AG04449 (cell line): ENCODE measurements at regions not wholly inside any gene's neighbourhood (a gene's known extent, or its start where the extent isn't known, plus 50 kb on each side); places are given as distances from the start of the nearest gene placed in this dataset.
A peak's percentile ranks its signal among the peaks of the same experiment; 100 is the strongest.

ENCODE experiments used
- CTCF ChIA-PET: fragments of 350-600 bp; formaldehyde crosslinking; extraction: SDS; loops from one replicate; lab custom pipeline; 2021; ENCODE audit warnings: antibody characterized with exemption; lab: Yijun Ruan, JAX
- POLR2A ChIA-PET: fragments of 400-600, 350-600 bp; formaldehyde crosslinking; extraction: SDS; loops from one replicate; lab custom pipeline; 2020; ENCODE audit warnings: antibody characterized with exemption, inconsistent platforms; lab: Yijun Ruan, JAX
- DNase-seq: peaks from one replicate; pipeline ENCODE4 v3.0.0-alpha.2; 2010; ENCODE audit warnings: low read depth, low spot score
- H3K4me3 ChIP-seq: 2 replicates; pipeline ENCODE4 v1.5.1; 2011; ENCODE audit warnings: low read depth, mild to moderate bottlenecking, control low read depth, low read length
- TF ChIP-seq, protein P1 (sequence below): IDR thresholded peaks from one replicate; pipeline ENCODE4 v1.5.1; 2011; ENCODE audit warnings: mild to moderate bottlenecking, moderate library complexity, low read length, control low read depth, inconsistent platforms; ENCODE audit not compliant: insufficient read depth; ENCODE audit errors: missing control alignments

DNA sequence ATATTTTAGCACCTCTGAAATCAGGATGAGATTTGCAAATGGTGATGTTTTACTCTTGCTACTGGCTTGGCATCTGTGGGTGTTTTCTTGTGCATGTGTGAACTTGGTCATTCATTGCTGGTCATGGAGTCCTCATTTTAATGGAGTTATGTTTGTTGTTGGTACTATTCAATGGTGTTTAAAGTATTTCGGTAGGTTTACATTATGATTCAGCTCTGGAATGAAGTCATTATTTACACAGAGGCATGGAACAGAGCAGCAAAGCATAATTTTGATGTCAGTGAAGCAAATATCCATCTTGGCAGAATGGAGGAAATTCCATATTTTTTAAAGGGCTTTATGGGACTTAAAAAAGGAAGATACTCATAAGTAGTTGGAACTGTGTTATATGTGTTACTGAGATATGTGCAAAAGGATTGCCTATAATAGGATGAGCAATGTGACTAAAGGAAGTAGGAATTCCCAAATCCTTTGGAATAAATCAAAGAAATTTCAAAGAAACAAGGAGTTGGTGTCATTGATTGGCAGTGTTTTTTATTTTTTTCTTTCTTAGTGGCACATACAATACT, 147.4 kb downstream of the ACTBL2 start:
- CTCF ChIA-PET = interaction anchor here (0.9 kb wide), 1 partner anchor 1126 kb away, joined by 3 read pairs; no protein-coding TSS in a partner anchor

DNA sequence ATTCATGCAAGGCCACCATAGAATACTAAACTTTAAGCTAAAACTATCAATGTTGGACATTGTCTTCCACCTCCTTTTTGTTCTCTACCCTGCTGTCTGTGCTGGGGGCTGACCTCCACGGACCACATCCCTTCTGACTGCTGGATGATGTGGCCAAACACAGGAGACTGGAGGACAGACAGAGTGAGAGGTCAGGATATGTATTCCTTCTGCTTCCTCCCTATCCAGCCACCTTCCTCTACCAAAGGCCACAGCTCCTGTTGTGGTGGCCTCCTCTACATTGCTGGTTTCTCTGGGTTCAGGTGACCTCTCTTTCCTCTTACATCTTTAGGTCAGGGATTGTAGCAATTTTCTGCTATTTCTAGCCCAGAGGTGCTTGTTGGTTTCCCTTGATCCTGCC, 148.1 kb downstream of the ACTBL2 start:
- POLR2A ChIA-PET = interaction anchor here (0.9 kb wide), 1 partner anchor 49 kb away, joined by 3 read pairs; no protein-coding TSS in a partner anchor
- H3K4me3 ChIP-seq = no peak overlapping the region
- DNase-seq = no peak
- TF ChIP-seq, protein P1, sequence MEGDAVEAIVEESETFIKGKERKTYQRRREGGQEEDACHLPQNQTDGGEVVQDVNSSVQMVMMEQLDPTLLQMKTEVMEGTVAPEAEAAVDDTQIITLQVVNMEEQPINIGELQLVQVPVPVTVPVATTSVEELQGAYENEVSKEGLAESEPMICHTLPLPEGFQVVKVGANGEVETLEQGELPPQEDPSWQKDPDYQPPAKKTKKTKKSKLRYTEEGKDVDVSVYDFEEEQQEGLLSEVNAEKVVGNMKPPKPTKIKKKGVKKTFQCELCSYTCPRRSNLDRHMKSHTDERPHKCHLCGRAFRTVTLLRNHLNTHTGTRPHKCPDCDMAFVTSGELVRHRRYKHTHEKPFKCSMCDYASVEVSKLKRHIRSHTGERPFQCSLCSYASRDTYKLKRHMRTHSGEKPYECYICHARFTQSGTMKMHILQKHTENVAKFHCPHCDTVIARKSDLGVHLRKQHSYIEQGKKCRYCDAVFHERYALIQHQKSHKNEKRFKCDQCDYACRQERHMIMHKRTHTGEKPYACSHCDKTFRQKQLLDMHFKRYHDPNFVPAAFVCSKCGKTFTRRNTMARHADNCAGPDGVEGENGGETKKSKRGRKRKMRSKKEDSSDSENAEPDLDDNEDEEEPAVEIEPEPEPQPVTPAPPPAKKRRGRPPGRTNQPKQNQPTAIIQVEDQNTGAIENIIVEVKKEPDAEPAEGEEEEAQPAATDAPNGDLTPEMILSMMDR = no peak
- CTCF ChIA-PET = interaction anchor here (0.9 to 1.2 kb wide), 2 partner anchors 10 to 1127 kb away, joined by 3 to 5 read pairs; no protein-coding TSS in a partner anchor

More for the DNA sequence above, 147.4 kb downstream of the ACTBL2 start:
- TF ChIP-seq, protein P1 = no peak
- POLR2A ChIA-PET = interaction anchor here (0.9 kb wide), 1 partner anchor 48 kb away, joined by 3 read pairs; no protein-coding TSS in a partner anchor
- no peak overlapping the region for H3K4me3 ChIP-seq
- DNase-seq = peak; percentile 74

DNA sequence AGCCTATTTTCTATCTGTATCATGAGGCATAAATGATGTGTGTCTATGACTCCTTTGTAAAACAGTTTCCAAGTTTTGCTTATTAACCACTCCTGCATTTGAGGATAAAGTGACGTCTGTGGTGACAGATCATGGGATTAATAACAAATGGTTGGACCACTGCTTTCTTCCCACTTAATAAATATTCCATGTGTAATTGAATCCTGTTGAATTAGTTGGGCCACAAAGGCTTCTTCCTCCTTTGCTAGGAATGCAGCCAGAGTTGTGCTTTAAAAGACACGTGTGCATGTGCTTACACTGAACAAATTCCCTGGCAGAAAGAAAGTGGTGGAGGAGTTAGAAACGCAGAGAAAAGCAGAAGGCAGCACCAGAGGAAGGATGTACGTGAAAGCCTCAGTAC, 150.2 kb downstream of the ACTBL2 start:
- H3K4me3 ChIP-seq = no peak overlapping the region
- TF ChIP-seq, protein P1 = no peak
- no peak for DNase-seq
- ChIA-PET POLR2A (no interaction called here), CTCF (no interaction called here)

DNA sequence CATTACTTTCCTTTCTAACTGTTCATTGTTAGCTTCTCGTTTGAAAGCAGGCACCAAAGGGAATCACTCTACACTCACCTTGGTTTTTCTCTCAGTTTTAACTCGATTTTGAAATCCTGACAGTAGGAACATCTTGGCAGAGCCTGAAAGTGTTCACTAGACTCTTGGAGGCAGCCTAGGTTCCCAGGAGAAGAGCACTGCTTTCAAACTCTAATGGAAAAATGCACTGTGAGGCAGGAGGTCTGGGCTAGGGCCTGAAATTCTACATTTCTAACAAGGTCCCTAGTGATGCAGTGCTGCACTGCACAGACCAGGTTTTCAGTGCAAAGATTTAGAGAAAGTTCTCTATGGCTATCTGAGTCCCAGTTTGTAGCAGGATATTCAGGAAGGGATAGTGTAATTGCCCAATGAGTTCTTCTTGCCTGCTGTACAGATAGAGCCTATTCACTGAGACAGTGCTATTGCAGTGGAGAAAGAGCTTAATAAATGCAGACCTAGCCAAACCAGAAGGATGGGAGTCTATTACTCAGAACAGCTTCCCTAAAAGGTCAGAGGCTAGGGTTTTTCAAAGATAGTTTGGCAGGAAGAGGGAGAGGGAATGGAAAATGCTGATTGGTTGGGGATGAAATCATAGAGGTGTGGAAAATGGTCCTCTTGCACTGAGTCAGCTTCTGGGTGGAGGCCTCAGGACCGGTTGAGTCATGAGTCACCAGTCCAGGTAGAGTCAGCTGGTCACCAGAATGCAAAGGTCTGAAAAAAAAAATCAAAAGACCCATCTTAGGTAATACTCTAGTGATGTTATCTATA, 153.9 kb downstream of the GPBP1 start:
- H3K4me3 ChIP-seq = no peak overlapping the region
- ChIA-PET CTCF (interaction anchor here (1.1 to 1.7 kb wide), 2 partner anchors 11 to 28 kb away, joined by 3 to 7 read pairs; no protein-coding TSS in a partner anchor), POLR2A (no interaction called here)
- TF ChIP-seq, protein P1 = no peak
- no peak for DNase-seq

DNA sequence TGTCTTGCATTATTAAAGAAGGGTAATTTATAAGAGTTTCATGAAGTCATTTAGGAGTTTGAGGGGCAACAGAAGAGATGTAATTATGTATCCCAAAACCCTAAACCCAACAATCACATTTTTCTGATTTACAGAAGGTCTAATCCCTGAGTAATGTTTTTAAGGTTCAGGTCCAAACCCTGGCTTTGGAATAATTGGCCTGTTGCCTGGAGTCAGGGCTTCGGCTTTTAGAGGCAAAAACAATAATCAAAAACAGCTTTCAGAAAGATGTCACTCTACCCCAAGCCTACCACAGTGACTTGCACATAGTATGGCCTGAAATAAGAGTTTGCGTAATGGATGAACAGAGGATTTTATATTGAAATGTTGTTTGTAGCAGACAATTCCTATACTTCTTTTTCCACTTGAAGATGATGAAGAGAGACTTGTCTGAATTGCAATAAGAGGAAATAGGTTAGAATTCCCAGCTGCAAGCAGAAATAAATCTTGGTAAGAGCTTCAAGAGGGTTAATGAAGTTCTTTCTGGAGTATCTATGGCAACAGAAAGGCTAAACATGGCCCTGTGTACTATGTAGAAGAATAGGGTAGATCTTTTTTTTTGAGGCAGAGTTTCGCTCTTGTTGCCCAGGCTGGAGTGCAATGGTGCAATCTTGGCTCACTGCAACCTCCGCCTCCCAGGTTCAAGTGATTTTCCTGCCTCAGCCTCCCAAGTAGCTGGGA, 152.0 kb downstream of the GPBP1 start:
- no peak for DNase-seq
- ChIA-PET POLR2A (no interaction called here), CTCF (no interaction called here)
- H3K4me3 ChIP-seq = no peak overlapping the region
- TF ChIP-seq, protein P1 = no peak

DNA sequence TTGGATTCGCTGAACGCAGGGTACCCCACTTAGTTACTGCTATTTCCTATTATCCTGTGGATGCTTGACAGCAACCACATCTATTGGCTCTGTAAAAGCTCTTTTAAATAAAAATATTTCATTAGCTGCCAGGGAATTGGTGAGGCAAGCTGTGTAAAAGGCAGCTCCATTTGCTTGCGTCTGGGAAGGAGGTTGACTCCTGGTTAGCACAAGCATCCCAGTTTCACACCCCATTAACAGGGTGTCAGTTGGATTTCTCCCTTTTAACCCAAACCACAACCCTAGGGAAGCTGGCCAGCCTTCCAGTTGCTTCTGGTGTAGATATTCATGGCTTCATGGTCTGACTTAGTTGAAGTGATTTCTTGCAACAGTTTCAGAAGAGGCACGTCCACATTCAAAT, 151.0 kb downstream of the GPBP1 start:
- TF ChIP-seq, protein P1 = no peak
- ChIA-PET CTCF (interaction anchor here (1.0 to 1.7 kb wide), 3 partner anchors 9 to 1136 kb away, joined by 3 to 5 read pairs (median 5); no protein-coding TSS in a partner anchor), POLR2A (no interaction called here)
- DNase-seq = no peak
- H3K4me3 ChIP-seq = no peak overlapping the region
